Smooth muscle cell (in vitro differentiated cells): ENCODE measurements at regions not wholly inside any gene's neighbourhood (a gene's known extent, or its start where the extent isn't known, plus 50 kb on each side); places are given as distances from the start of the nearest gene placed in this dataset.

Experiments
- DNase-seq: peaks from one replicate; lab custom pipeline; 2025; ENCODE audit not compliant: unreplicated experiment; lab: John Stamatoyannopoulos, UW
- H2AFZ ChIP-seq: fragments of 200-600 bp; sonication (generic); 2 replicates; pipeline ENCODE4 v1.6.0; 2016; ENCODE audit warnings: antibody characterized with exemption, low read depth, mild to moderate bottlenecking
- H3F3A ChIP-seq: fragments of 200-600 bp; sonication (generic); 2 replicates; pipeline ENCODE4 v1.6.0; 2017; ENCODE audit warnings: antibody characterized with exemption, low read depth
- H3K27ac ChIP-seq: fragments of 200-600 bp; sonication (generic); 2 replicates; pipeline ENCODE4 v1.5.1; 2016; ENCODE audit warnings: low read depth, mild to moderate bottlenecking
- H3K27me3 ChIP-seq: fragments of 200-600 bp; sonication (generic); 2 replicates; pipeline ENCODE4 v1.6.1; 2016; ENCODE audit warnings: low read depth, mild to moderate bottlenecking
- H3K36me3 ChIP-seq: fragments of 200-600 bp; sonication (generic); 2 replicates; pipeline ENCODE4 v1.5.1; 2016; ENCODE audit warnings: low read depth
- H3K4me1 ChIP-seq: fragments of 200-600 bp; sonication (generic); 2 replicates; pipeline ENCODE4 v1.5.1; 2016; ENCODE audit warnings: low read depth
- H3K4me2 ChIP-seq: fragments of 200-600 bp; sonication (generic); 2 replicates; pipeline ENCODE4 v1.6.0; 2016; ENCODE audit warnings: mild to moderate bottlenecking
- H3K4me3 ChIP-seq: fragments of 200-600 bp; sonication (generic); 2 replicates; pipeline ENCODE4 v1.5.1; 2016; ENCODE audit warnings: mild to moderate bottlenecking
- H3K79me2 ChIP-seq: fragments of 200-600 bp; sonication (generic); 2 replicates; pipeline ENCODE4 v1.6.0; 2016; ENCODE audit warnings: low read depth, mild to moderate bottlenecking
- H3K9ac ChIP-seq: fragments of 200-600 bp; sonication (generic); 2 replicates; pipeline ENCODE4 v1.6.0; 2016; ENCODE audit warnings: low read depth
- H3K9me3 ChIP-seq: fragments of 200-600 bp; sonication (generic); replicated peaks from 2 replicates; pipeline ENCODE4 v1.5.1; 2016; ENCODE audit warnings: low read depth
- H4K20me1 ChIP-seq: fragments of 200-600 bp; sonication (generic); 2 replicates; pipeline ENCODE4 v1.6.0; 2016; ENCODE audit warnings: low read depth
- CTCF ChIP-seq: fragments of 200-600 bp; sonication (generic); IDR thresholded peaks from 2 replicates; pipeline ENCODE4 v1.5.1; 2017; ENCODE audit warnings: borderline replicate concordance, mild to moderate bottlenecking, antibody characterized with exemption; ENCODE audit not compliant: insufficient read depth, poor library complexity, severe bottlenecking
- WGBS: methylation state at CpG from one replicate; pipeline ENCODE4 v1.1.7; 2016; ENCODE audit warnings: low lambda C conversion rate; 5-methylcytosine and 5-hydroxymethylcytosine counted together

- Histone ChIP-seq H3K4me3 (no peak overlapping the region), H3K27me3 (peaks cover 3% of the 10 kb centered on the region), H2AFZ (no peak overlapping the region), H3K9ac (no peak overlapping the region), H3K27ac (no peak overlapping the region), H3K9me3 (no peaks in the 10 kb centered on the region), H3K36me3 (no peaks in the 10 kb centered on the region), H3F3A (no peaks in the 10 kb centered on the region), H3K4me2 (no peak overlapping the region), H3K79me2 (no peaks in the 10 kb centered on the region), H4K20me1 (no peaks in the 10 kb centered on the region), H3K4me1 (no peaks in the 10 kb centered on the region)
- TF ChIP-seq CTCF = no peak
- 62% methylated on average over 3 of the region's 3 CpGs for WGBS
- DNase-seq = no peak
Measured at GRCh38 chr16:82337355-82337754, 167.3 kb upstream of the MPHOSPH6 start.

- no peaks in the 10 kb centered on the region for H3K9me3 ChIP-seq
- TF ChIP-seq CTCF = no peak
- no peak overlapping the region for H3K27ac ChIP-seq
- peaks cover 25% of the 10 kb centered on the region for H3K27me3 ChIP-seq
- H4K20me1 ChIP-seq = no peaks in the 10 kb centered on the region
- H2AFZ ChIP-seq = no peak overlapping the region
- 90% methylated on average over 6 of the region's 6 CpGs for WGBS
- H3K36me3 ChIP-seq = no peaks in the 10 kb centered on the region
- H3K4me1 ChIP-seq = no peaks in the 10 kb centered on the region
- no peaks in the 10 kb centered on the region for H3K79me2 ChIP-seq
- H3F3A ChIP-seq = no peaks in the 10 kb centered on the region
- H3K9ac ChIP-seq = no peak overlapping the region
- no peak overlapping the region for H3K4me2 ChIP-seq
- DNase-seq = no peak
- no peak overlapping the region for H3K4me3 ChIP-seq
Measured at GRCh38 chr16:82331974-82332750, 162.1 kb upstream of the MPHOSPH6 start.

GRCh38 chr16:82331397-82331796, 161.4 kb upstream of the MPHOSPH6 start:
- WGBS = 95% methylated on average over 3 of the region's 3 CpGs
- TF ChIP-seq CTCF = no peak

More at GRCh38 chr16:82331397-82331796, 161.4 kb upstream of the MPHOSPH6 start:
- Histone ChIP-seq H3K4me1 (no peaks in the 10 kb centered on the region), H3K9ac (no peak overlapping the region), H3K27ac (no peak overlapping the region), H3F3A (no peaks in the 10 kb centered on the region), H3K36me3 (no peaks in the 10 kb centered on the region), H3K4me3 (no peak overlapping the region), H4K20me1 (no peaks in the 10 kb centered on the region), H2AFZ (no peak overlapping the region), H3K79me2 (no peaks in the 10 kb centered on the region), H3K4me2 (no peak overlapping the region), H3K9me3 (no peaks in the 10 kb centered on the region), H3K27me3 (peaks cover 32% of the 10 kb centered on the region)
- DNase-seq = no peak
